ENCODE measurements at regions not wholly inside any gene's neighbourhood (a gene's known extent, or its start where the extent isn't known, plus 50 kb on each side); places are given as distances from the start of the nearest gene placed in this dataset.
"Not testable (repeated sequence)": the region's sequence is repeated elsewhere in the genome, so short reads cannot be mapped to it uniquely, and the experiment has no call there.

DNA sequence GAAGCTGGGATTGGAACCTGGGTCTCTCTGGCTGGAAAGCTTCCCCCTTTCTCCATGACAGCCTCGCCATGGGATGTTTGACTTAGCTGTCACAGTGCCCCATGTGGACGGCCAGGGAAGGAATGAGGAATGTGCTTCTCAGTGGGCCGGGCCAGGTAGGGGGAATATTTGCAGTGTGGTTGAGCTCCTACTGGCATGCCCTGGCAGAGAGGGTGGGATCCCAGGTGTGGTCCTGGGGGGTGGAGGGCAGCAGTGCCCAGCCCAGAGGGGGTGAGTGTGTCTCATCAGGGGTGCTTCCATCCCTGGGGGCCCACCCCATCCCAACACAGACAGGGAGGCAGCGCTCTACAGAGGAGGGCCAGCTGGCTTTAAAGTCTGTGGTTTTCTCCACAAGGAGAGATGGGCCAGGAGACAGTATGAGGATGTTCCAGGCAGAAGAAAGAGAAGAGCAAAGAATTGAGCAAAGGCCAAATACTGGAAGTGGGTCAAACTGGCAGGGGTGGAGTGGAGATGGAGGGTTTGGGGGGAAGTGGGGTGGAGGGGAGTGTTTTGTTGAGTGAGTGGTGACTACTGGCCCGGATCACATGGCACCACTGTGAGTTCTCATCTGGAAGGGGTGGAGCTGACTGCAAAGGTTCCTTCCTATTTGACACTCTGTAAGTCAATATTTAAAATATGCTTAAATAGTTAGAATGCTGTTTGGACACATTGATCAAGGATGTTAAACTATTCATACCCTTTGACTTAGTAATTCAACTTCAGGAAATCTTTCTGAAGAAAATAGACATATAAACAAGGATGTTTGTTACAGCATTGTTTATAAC lies 94.0 kb downstream of the MYCN start:
- DNase-seq (ENCODE audit: low read depth in 1 of 2, low spot score in 1 of 2): no peak

DNA sequence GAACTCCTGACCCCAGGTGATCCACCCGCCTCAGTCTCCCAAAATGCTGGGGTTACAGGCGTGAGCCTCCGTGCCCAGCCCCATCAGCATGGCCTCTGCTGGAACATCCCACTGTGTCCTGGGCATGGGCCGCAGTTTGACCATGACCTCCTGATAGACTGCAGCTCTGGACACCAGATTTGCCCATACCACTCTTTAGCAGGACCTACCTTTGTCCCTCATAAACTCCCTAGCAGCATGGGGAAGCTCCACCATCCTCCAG lies 92.6 kb downstream of the MYCN start:
- no peak for DNase-seq (ENCODE audit: low read depth in 1 of 2, low spot score in 1 of 2)

DNA sequence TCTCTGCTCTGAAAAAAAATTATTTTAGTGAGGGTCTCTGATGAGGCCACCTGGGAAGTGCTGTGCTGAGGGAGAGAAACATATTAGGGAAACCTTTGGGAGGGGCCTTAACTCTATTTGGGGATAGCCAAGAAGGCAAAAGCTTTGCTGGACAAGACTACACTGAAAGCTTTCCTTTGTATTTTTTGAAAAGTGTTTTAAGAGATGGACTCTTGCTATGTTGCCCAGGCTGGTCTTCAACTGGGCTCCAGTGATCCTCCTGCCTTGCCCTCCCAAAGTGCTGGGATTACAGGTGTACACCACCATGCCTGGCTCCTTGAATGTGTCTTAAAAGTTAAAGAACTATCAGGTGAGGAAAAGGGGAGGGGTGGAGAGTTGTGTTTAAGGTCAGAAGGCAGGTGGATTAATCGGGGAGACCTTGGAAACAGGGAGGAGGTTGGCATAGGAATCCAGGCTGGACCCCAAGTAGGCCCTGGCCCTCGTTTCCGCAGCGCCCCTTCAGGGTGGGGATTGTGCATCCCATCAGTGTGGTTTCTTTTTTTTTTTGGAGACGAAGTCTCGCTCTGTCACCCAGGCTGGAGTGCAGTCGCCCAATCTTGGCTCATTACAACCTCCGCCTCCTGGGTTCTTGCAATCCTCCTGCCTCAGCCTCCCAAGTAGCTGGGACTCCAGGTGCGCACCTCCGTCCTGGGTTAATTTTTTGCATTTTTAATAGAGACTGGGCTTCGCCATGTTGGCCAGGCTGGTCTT lies 92.1 kb downstream of the MYCN start:
- DNase-seq (ENCODE audit: low read depth in 1 of 2, low spot score in 1 of 2): no peak

DNA sequence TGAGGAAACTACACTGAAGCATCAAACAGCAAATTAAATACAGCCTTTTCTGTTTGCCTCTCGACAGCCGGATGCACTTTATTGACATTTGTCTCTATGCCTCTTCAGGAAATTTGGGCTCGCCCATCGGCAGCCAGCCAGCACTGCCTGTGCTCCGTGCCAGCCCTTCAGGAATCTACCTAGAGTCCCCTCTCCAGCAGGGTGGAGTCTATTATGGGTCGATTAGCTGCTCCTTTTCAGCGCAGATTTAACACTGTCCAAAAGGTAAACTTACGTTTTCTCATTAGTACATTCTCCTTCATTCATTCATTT lies 91.5 kb downstream of the MYCN start:
- no peak for DNase-seq (ENCODE audit: low read depth in 1 of 2, low spot score in 1 of 2)

DNA sequence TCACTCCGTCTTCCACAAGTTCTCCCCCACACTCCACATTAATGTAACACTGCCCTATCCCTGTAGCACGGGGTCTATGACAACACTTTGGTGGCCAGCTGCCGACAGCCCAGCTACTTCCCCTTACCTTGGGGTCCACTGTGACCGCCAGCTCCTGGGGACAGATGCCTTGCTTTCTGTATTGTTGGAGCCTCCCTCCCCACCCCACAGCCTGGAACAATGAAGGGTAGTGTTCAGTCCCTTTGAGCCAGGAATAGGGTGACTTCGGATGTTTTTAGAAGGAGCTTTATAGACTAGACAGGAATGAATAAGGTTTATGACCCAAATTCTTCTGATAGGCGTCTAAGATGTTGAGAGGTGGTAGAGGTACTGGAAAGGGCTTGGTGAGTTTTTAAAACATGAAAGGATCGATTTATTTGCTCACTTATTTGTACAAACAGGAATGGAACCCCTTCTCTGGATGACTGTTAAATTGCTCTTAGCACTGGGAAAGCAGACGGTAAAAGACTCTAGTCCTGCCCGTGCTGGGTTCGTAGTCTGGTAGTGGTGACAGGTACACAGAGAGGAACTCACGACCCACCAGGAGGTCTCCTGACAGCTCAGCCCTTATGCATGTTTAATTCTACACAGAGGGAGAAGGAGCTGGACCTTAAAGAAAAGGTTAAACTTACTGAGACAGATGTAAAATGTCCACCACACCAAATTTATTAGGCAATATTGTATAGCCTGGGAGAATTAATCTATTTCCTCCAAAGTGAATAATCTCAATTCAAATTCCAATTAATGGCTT lies 90.9 kb downstream of the MYCN start:
- DNase-seq (ENCODE audit: low read depth in 1 of 2, low spot score in 1 of 2): no peak

DNA sequence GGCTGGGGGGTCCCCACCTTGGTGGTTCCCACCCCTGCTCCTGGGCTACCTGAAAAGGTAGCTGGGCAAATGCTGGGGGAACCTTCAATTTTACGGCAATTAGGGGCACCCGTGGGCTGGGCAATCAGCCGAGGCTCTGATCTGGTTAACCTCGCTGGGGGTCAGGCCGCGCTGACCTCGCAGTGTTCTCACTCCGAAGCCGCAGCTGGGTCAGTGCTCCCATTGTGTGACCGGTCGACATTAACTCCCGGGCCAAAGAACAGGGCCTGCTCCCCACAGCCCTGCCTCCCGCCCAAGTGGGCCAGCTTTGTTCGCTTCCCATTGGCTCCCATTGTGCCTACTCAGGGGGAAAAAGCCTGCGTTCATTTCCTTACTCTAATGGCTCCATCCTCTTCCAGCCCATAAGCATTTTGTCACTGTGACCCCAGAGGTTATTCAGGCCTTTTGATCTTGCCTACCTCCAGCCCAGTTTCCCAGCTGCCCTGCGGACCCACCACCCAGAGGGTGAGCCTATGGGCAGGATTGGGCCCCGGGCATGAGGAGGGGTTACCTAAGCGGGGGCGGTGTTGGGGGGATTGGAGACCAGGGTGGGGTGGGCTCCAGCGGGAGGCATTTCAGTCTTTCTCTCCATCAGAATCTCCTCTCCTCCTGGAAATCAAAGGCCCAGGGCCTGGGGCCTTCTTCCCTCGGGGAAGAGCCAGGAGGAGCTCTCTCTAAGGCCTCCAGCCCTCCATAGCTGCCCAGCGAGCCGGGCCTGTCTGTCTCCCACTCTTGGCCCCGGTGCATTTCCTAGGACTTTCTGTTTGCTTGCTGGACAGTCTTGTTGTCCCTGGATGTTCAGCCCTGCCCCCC lies 90.1 kb downstream of the MYCN start:
- no peak for DNase-seq (ENCODE audit: low read depth in 1 of 2, low spot score in 1 of 2)

DNA sequence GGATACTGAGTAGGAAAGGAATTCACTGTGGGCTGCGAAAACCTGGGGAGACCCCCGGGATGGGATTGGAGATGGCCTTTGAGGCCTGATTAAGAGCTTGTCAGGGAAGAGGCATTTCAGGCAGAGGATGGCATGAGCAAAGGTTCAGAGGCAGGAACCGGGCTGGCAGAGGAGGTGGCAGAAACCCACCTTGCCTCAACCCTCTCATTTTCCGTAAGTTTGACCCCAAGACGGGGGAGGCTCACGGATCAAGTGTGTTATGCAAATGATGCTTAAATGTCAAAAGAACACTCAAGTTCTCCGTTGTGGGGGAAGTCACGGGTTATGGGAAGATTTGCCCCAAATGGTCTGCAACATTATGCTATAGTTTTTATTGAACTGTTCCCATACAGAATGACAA lies 88.3 kb downstream of the MYCN start:
- DNase-seq (ENCODE audit: low read depth in 1 of 2, low spot score in 1 of 2): no peak

DNA sequence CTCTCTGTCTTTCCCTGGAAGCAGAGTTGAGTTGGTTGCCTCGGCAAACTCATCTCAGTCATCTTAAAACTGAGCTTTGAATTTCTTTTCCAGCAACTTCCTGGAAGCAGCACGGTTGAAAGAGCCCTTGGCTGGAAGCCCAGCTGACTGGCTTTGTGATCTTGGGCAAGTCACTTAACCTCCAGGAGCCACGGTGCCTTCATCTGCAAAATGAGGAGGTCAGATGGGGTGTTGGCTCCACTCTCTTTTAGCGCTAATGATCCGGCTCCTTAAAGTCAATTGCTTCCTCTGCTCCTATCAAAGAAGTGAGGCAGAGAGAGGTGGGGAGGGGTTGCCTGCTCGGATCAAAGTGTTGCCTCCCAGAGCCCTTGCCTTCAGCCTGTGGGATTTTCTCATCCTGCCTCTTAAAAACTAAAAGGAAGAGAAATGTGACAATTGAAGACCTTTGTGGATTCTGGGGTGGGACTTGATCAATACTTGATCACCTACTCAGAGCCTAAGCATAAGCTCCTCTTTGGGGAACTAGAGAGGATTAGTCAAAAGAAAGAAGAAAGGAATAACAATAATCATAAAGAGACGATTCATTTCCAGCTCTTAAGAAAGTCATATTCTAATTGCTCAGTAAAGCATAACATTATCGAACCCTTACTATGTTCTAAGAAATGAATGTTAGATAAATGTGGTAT lies 86.6 kb downstream of the MYCN start:
- DNase-seq (ENCODE audit: low read depth in 1 of 2, low spot score in 1 of 2): no peak

DNA sequence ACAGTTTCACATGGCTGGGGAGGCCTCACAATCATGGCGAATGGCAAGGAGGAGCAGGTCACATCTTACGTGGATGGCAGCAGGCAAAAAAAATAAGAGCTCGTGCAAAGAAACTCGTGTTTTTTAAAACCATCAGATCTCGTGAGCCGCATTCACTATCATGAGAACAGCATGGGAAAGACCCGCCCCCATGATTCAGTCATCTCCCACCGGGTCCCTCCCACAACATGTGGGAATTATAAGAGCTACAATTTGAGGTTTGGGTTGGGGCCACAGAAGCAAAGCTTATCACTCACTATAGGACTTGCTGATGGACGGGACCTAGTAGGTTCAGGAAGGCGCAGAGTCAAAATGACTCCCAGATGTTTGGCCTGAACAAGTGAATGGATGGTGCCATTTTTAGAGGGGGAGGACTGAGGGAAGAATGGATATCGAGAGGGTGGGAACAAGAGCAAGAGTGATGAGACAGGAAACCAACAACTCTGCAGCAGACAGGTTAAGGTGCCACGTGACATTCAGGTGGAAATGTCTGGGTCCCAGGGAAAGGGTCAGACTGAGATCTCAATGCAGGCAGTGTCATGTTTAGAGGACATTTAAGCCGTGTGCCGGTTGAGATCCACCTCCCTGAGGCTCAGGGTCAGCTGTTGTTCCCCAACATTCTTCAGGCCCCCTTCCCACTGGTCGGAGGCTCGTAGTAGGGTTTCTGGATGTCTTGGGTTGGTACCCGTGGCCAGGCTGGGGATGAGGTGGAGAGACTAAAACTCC lies 85.7 kb downstream of the MYCN start:
- DNase-seq (ENCODE audit: low read depth in 1 of 2, low spot score in 1 of 2): no peak

DNA sequence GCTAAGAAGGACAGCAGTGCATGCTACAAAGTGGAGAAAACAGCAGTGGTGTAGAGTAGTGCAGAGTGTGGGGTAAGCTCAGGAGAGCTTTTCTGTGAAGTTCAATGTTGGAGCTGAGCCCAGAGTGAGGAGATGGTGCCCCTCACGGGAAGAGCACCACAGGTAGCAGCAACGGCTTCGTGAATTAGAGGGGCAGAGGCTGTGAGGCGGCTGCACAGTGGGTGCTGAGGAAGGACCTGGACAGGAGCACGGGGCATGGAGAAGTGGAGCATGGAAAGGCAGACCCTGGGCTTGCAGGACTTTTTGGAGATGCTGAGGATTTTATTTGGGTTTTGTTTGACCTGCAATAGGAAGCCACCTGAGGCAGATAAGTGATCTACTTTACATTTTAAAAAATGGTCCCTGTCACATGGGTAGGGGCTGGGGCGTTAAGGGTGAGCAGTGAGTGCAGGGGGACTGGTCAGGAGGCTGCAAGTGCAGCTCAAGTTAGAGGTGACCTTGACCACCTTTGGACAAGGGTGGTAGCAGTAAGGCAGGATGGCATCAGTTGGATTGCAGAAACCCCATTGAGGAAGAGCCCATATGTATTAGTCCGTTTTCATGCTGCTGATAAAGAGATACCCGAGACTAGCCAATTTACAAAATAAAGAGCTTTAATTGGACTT lies 85.0 kb downstream of the MYCN start:
- no peak for DNase-seq (ENCODE audit: low read depth in 1 of 2, low spot score in 1 of 2)

DNA sequence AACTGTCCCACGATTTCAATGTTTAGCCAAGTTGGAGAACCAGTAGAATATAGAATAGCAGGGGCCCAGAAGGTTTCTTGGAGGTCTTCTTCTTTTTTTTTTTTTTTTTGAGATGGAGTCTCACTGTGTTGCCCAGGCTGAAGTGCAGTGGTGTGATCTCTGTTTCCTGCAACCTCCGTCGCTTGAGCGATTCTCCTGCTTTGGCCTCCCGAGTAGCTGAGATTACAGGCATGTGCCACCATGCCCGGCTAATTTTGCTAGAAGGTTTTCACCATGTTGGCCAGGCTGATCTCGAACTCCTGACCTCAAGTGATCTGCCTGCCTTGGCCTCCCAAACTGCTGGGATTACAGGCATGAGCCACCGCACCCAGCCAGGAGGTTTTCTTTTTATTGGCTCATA lies 84.3 kb downstream of the MYCN start:
- DNase-seq (ENCODE audit: low read depth in 1 of 2, low spot score in 1 of 2): not testable (repeated sequence)

DNA sequence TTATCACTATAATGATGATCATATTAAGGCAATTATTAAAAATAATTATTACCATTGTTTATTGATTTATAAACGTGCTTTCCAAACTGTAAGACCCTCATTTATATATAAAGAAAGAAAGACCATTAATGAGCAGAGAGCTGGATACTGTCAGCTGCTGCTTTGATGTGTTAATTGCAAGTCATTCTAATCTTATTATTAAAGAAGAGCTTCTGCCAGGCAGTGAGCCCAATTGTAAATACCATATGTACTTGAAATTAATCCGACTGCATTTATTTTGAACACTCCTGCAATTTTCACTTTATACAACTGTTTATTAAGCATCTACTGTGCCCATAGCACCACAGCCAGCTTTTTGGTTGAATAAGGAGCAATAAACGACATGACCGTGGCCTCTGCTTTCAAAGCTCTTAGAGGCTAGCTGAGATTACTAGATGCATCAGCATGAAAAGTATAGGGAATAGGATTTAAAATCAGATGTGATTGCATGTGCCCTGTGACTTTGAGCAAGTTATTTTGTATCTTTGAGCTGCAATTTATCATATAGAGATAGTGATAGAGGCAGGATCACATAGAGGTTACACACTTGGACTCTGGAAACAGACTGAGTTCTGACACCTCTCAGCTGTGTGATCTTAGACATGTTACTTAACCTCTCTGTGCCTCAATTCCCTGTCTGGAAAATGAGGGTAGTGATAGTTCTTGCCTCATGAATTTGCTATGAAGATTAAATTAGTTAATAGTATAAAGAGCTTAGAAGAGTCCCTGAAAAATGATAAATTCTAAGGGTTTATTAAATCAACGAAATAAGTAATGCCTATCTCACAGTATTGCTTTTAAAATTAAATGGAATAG lies 83.4 kb downstream of the MYCN start:
- DNase-seq (ENCODE audit: low read depth in 1 of 2, low spot score in 1 of 2): no peak

DNA sequence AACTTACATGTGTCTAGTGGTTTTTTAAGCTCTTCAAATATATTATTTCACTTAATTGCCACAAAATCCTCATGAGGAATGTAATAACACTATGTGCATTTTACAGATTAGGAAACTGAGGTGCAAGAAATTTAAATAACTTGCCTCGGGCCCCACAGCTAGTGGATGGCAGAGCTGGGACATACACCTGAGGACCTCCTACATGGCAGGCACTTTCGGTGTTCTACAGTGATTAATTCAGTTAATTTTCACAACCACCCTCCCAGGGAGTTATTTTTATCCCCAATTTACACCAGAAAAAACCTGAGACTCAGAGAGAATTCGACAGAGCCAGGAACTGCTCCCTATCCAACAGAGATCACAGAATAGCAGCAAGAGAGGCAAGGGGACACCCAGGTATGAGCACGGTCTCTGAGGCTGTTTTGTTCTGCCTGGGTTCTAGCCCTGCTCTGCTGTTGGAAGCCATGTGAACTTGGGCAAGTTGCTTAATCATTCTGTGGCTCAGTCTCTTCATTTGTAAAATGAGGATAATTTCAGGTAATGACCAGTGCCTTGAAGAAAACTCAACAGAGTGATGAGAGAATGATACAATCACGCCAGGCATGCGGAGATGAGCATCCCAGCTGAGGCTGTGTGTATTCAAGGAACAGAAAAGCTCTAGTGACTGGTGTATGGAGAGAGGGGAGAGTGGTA lies 82.3 kb downstream of the MYCN start:
- no peak for DNase-seq (ENCODE audit: low read depth in 1 of 2, low spot score in 1 of 2)

DNA sequence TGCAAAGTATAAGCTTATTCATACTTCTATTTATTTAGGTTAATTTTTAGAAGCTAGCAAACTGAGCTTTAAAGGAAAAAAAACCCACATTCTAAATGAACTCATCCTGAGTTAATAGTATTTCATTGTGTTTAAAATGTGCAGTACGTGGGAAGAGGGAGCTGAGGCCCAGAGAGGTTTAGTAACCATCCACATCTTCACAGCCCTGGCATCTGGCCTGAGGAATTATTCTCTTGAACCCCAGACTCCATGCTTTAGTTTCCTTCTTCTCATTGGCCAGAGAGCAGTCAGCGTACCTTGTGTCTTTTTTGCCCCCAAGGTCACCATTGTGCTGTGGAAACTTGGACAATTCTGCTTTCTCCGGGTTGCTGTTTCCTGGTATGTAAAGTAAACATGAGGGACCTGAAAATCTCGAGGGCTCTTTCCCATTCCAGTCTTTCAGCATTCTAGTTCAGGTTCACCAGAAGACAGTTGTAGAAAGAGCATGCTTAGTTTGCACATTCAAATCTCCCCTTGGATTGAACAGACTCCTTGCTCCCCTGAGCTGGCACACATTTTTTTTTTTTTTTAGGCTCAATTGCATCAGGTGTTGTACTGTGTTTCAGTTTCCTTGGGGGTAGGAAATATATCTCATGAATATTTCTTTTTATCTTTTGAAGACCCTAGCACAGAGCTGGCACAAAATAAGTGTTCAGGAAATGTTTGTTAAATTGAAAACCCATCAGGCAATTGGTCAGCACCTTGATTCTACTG lies 81.4 kb downstream of the MYCN start:
- DNase-seq (ENCODE audit: low read depth in 1 of 2, low spot score in 1 of 2): no peak

DNA sequence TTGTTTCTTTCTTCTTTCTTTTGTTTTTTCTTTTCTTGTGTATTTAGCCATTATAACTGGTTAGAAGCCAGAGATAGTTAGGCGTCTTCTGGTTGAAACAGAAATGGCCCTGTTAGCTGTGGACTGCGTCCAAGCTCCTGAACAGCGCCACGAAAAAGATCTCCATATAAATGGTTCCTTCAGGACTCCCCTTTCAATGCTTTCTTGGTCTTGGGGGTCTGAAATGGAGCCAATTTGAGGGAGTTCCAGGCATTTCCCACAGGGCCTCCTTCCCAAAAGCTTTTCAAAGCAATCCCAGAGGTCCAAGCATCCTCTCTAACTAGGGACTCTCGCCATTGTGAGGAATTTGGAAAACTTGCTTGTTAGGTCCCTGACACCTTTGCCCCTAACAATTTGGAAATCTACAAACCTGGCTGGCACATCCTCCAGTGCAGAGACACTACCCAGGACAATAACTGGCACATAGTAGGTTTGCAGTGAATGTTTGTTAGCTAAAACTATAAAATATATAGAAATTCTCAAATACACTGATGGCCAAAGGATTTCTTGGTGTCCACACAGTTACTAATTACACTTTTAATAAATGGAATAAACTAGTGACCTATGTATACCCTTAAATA lies 80.1 kb downstream of the MYCN start:
- no peak for DNase-seq (ENCODE audit: low read depth in 1 of 2, low spot score in 1 of 2)

DNA sequence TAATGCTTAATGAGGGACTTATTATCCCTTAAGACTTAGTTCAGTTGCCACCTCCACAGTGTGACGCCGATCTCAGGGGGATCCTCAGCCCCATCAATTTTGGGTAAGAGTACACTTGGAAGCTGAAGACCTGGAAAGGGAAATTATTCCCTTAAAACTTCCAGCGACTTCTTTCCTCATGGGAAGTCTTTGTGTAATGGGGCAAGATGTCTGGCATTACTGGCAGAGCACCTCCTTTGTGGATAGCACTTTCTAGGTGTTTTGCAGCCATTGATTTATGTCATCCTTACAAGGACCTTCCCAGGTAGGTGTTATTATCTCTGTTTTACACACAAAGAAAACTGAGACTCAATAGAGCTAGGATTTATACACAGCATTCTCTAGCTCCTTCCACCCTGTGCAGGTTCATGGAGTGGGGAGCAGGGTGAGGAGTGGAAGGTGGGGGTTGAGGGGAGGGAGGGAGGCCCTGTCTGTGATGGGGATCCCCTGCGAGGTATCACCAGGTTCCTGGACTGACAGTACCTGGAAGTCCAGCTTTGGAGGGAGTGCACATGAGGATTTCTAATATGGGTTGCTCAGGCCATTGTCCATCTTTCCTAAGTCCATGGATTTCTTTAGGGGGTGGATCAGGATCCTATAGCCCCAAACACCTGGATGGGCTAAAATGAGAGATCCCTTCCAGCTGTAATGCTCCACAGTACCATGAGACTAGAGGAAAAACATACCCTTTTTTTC lies 79.4 kb downstream of the MYCN start:
- DNase-seq (ENCODE audit: low read depth in 1 of 2, low spot score in 1 of 2): no peak
